Loucy (cell line): ENCODE measurements at regions not wholly inside any gene's neighbourhood (a gene's known extent, or its start where the extent isn't known, plus 50 kb on each side); places are given as distances from the start of the nearest gene placed in this dataset.

Experiments
- EZH2phosphoT487 ChIP-seq: fragments of 200-600 bp; IDR thresholded peaks from 2 replicates; pipeline ENCODE4 v1.6.1; 2018; ENCODE audit warnings: antibody characterized with exemption, mild to moderate bottlenecking, moderate library complexity, borderline replicate concordance
- TF ChIP-seq, protein P1 (sequence below): fragments of 200-600 bp; sonication (generic); conservative IDR thresholded peaks from 2 replicates; pipeline ENCODE4 v1.5.1; 2014; ENCODE audit warnings: mild to moderate bottlenecking, antibody characterized with exemption, low read length

GRCh38 chr1:185672719-185673360 lies 61.4 kb upstream of the HMCN1 start:
- TF ChIP-seq, protein P1, sequence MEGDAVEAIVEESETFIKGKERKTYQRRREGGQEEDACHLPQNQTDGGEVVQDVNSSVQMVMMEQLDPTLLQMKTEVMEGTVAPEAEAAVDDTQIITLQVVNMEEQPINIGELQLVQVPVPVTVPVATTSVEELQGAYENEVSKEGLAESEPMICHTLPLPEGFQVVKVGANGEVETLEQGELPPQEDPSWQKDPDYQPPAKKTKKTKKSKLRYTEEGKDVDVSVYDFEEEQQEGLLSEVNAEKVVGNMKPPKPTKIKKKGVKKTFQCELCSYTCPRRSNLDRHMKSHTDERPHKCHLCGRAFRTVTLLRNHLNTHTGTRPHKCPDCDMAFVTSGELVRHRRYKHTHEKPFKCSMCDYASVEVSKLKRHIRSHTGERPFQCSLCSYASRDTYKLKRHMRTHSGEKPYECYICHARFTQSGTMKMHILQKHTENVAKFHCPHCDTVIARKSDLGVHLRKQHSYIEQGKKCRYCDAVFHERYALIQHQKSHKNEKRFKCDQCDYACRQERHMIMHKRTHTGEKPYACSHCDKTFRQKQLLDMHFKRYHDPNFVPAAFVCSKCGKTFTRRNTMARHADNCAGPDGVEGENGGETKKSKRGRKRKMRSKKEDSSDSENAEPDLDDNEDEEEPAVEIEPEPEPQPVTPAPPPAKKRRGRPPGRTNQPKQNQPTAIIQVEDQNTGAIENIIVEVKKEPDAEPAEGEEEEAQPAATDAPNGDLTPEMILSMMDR = no peak
- no peak for TF ChIP-seq EZH2phosphoT487
